AG20443 (cell line): ENCODE measurements at regions not wholly inside any gene's neighbourhood (a gene's known extent, or its start where the extent isn't known, plus 50 kb on each side); places are given as distances from the start of the nearest gene placed in this dataset.
"Not testable (repeated sequence)": the region's sequence is repeated elsewhere in the genome, so short reads cannot be mapped to it uniquely, and the experiment has no call there.

Experiments
- DNase-seq: peaks from one replicate; pipeline ENCODE4 v3.0.0; 2012; ENCODE audit warnings: low spot score, mixed read lengths

DNA sequence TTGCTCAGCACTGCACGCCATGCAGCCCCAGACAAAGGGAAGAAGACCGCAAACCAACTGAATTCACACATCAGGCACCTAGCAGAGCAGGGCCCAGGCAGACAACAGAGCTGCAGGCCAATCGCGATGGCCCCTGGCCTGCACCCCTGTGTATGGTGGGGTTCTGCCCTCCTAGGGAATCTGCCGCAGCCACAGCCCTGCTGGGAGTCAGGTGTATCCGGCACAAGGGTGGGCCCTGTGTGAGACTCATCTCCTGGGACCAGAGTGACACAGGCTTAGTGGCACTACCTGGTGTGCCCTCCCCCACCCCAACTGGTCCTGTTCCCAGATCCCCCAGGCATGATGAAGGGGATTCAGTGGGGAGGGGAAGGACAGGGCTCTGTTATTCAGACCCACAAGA is 122.8 kb downstream of the ATPSCKMT start:
- no peak for DNase-seq

DNA sequence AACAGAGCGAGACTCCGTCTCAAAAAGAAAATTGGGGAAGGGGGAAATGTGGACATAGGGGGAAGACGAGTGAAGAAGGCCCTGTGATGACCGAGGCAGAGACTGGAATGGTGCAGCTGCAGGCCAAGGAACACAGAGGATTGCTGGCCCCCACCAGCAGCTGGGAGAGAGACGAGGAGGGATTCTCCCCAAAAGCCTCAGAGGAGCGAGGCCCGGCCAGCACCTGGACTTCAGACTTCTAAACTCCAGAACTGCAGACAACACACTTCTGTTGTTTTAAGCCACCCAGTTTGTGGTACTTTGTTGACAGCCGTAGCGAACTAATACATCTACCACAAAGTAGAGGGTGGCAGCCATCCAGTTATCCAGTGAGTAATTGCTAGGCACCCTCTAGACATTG is 124.6 kb downstream of the ATPSCKMT start:
- no peak for DNase-seq

DNA sequence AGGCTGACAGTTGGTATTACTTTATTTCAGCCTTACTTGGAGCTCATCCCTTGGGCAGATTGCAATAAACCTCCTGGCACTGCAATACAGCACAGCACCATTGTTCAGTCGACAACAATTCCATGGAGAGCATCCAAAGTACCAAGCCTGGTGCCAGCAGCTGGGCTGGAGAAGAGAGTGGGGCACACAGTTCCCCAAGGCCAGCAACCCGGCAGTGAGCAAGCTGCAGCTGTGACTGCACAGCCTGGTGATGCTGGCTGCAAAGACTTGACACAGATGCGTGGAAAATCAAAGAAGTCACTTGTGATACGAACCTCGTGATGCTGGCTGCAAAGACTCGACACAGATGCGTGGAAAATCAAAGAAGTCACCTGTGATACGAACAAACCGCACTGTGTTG is 125.4 kb downstream of the ATPSCKMT start:
- DNase-seq: peak; percentile 33

DNA sequence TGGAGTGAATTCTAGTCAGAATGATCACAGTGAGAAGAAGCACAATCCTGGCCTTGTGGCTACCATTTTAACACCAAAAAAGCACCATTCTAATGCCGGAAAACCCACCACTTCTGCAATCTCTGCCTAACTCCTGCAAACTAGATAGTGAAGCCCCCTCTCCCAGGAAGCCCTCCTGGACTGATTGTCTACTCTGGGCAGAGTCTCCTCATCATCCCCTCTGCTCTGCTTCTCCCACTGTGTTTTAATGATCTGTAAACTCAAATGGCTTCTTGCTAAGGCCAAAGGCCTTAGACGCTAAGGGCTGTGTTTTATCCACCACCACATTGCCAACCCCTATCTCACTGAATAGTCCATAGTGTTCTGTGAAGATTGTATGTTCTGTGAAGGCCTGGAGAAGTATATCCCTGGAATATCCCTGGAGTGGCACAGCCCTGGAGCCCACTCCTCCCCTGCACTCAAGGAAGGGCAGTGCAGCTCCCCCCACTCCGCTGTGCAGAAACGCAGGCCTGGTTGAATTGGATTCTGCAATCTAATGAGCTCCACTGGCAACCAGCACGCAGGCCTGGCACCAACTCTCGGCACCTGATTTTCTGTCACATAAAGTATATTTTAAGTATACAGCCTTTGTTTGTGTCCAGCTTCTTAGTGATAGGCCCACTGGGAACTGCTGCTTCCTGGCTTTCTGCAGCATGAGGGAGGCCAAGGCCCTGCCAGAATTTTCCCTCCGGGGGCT is 126.3 kb downstream of the ATPSCKMT start:
- DNase-seq: no peak

DNA sequence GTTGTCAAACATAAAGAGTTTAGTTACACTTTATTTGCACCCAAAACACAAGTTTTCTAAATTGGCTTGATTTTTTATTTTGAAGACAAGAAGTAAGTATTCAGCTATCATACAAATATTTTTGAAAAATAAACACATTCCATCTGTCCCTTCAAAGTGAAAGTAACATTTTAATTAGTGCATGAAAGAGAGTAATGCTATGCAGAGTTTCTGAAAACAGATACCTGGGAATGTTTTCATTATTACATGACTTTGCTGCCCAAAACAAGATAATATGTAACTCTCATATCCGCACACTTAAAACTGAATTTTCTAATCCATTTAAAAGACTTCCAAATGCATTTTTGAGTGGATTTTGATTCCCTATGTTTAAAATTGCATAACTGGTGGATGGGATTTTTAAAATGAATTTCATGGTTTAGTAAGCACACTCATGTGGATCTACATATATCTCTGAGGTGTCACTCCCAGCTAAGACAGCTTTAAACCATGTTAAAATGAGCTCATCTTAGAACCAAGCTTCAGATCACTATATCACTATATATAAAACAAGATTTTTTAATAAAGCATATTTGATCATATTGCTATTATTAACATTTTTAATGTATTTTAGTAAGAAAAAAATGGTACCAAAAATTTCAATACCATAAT is 127.5 kb downstream of the ATPSCKMT start:
- DNase-seq: peak; percentile 3

DNA sequence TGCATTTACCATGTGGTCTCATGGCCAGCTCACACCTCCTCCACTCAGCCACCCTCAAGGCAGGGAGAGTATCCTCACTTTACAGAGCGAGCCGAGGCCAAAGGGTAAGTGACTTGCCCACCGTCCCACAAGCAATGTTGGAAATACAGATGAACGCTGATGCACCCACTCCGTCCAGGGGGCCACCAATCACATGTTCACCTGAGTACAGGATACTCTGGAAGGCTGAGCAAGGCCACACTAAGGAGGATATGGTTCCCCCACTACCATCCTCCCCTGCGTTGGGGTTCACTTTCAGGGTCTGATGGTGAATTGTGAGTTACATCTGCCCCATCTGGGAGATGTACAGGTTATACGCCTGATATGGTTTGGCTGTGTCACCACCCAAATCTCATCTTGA is 128.8 kb downstream of the ATPSCKMT start:
- DNase-seq: peak; percentile 2

DNA sequence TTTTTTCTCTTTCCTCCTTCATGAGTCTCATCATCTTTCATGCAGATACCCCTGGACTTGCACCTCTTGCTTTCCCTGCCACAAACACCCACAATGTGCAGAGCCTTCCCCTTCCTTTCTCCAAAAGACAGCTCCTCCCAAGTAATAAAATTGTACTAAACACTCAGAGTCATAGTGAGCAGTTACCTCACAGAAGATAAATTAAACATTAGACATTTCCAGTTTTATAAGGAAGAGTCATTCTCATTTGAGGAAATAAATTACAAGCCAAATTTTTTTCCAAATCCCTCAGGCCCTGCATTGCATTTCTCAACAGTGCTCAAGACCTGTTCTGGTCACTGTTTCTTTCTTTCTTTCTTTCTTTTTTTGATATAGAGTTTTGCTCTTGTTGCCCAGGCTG is 131.5 kb downstream of the ATPSCKMT start:
- DNase-seq: peak; percentile 26

DNA sequence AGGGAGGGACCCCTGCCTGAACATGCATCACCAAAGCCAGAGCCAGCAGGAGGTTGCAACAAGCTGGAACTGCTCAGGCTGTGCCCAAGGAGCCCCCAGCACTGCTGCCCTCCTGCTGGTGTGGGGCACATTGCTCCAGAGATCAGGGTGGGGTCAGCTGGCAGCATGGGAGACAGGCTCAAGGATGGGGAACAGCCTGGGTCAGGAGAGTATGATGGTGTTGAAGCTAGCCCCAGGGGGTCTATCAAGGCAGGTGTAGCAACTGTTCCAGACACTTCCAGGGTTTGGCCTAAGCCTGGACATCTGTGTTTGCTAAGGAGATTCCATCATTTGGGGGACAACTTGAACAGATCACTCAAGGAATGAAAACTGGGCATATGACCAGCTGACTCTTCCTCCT is 133.1 kb downstream of the ATPSCKMT start:
- peak; percentile 1 for DNase-seq

DNA sequence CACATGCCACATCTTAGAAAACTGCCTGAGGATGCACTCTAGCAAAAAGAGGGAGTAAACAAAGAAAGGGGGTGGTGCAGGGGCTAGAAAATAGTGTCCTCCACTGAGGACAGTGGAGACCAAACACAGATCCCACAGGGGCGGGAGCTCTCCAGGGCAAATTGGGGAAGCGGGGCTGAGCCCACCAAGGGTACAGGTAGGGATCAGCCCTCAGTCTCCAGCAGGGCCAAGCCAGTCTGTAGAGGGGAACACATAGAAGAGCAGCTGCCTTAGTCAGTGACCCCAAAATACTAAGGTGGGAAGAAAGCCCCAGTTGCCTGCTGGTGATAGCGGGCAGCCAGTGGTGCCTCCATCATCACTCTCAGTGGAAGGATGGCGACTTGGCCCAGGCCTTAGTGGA is 134.0 kb downstream of the ATPSCKMT start:
- DNase-seq: peak; percentile 2

DNA sequence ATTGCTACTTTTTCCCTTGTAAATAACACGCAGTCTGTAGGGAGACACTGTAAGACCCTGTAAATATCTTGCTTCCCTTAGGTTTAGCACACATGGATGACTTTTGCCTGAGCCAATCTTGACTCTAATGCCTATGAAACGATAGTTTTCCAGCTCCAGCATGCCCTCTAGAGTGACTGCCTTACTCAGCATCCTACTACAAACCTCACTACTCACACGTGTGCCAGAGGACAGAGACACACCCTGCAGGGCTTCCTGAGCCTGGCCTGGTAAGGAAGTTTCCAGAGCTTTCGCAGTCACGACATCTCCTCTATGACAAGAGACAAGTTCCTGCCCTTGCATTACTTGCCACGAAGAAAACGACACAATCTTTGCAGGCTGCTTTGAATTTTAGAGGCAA is 138.1 kb downstream of the ATPSCKMT start:
- peak; percentile 88 for DNase-seq

DNA sequence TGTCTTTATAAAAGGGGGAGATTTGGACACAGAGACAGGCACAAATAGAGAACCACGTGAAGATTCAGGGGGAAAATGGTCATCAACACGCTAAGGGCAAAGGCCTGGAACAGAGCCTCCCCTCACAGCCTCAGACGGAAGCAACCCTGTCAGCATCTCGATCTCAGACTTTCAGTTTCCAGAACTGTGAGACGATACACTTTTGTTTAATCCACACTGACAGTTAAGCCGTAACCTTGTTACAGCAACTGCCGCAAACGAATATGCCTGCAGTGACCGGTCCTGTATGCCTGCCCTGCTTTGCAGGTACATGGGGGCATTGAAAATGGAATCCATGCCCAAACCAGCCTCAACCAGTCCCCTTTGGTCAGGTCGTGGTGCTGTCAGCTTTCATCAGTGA is 139.5 kb downstream of the ATPSCKMT start:
- peak; percentile 3 for DNase-seq

DNA sequence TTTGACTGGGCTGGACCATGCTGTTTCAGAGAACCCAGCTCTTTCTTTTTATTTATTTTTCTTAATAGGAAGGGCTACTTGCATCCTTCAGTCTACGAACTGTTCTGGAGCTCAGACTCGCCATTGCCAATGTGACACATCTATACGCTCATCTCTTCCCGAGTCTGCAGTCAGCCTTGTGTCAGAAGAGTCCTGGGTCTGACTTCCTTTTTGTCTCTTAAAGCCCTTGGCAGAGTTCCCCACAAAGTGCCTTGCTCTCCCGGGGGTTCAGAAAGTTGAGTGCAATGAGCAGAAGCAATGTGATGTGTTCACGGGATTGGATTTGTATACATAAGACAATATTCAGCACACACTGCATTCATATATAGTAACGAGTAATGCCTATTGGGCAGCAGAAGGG is 140.4 kb downstream of the ATPSCKMT start:
- peak; percentile 5 for DNase-seq

DNA sequence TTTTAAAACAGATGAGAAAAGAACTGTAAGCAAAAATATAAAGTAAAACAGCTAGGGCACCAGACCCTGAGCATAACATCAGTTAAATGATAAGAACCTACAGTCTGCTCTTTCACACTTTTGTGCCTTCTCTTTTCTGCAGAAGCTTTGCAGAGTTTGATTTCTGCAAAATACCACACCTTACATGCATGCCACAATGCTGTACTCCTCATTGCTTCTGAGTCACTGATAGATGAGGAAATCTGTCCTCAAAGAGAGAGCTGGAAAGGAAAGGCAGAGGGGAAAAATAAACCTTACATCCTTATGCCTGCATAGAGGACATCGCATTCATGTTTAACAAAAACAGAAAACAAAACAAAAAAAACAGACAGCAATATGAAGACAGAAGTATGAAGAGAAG is 142.9 kb downstream of the ATPSCKMT start:
- peak; percentile 57 for DNase-seq

DNA sequence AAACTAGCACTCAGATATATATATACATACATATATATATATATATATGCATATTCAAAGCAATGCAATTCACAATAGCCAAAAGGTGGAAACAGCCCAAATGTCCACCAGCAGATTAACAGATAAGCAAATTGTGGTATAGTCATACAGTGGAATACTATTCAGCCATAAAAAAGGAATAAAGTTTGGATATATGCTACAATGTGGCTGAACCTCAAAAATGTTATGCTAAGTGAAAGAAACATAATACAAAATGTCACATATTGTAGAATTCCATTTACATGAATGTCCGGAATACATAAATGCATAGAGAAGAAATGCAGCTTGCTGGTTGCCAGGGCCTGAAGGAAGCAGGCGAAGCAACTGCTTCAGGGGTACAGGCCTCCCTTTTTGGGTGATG is 143.4 kb downstream of the ATPSCKMT start:
- no peak for DNase-seq

DNA sequence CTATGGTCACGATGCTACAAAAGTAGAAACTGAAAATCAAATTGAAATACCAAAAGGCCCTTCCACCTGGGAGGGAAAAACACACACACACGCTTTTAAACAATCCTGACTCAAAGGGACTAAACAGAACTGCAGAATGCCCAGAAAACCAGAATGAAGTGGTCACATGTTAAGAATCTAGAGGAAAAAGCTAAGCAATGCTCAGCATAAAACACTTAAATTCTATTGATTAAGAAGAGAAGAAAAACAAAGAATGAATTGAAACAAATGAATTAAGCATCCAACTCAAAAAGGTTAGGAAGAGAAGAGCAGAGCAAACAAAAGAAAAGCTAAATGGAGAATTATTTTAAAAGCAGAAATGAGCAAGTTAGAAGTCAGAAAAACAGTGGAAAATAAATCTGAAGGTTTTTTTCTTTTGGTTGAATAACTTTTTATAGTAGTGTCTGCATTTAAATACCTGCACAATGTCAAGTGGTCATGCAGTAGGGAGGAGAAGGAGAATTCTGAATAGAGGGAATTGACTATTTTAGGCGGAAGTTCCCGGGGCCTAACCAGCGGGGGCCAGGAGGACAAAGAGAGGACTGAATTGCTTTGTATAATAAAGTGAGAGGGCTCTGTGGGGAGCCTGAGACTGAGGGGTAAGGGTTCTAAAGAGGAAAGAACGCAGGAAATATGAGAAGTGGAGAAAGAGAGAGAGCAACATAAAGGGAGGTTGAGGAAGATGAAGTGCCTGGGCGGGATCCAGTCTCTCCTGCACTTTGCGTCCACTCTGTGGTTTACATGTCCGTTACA is 146.8 kb downstream of the ATPSCKMT start:
- no peak for DNase-seq

DNA sequence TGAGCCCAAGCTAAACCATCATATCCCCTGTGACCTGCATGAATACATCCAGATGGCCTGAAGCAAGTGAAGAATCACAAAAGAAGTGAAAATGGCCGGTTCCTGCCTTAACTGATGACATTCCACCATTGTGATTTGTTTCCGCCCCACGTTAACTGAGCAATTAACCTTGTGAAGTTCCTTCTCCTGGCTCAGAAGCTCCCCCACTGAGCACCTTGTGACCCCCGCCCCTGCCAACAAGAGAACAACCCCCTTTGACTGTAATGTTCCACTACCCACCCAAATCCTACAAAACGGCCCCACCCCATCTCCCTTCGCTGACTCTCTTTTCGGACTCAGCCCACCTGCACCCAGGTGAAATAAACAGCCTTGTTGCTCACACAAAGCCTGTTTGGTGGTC is 147.5 kb downstream of the ATPSCKMT start:
- not testable (repeated sequence) for DNase-seq

DNA sequence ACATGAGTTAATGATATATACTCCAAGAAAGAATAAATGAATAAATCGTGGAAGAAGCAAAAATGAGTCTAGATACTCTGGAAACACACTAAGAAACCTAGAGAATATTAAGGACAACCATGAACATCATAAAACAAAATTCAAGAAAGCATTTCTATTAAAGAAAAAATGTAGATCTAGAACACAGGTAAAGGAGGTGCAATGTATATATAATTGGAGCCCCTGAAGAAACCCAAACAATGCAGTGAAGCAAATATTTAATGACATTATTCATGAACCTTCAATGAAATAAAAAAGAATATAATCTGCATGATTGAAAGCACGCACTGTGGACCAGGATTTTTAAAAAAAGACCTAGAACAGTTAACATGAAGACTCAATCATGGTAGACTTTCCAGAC is 150.1 kb downstream of the ATPSCKMT start:
- no peak for DNase-seq

DNA sequence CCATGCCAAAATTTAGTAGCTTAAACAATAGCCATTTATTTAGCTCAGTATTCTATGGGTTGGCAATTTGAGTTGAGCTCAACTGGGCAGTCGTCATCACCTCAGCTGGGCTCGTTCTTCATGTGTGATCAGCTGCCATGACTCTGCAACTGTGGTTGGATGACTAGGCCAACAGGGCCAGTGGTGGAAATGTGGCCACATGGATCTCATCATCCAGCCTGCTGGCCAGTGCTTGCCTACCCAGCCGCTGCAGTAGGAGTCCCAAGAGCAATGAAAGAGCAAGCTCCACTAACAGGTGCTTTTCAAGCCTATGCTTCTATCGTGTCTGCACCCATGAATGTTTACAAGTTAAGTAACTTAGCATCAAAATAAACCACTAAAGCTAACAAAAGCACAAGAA is 158.0 kb downstream of the ATPSCKMT start:
- peak; percentile 56 for DNase-seq

DNA sequence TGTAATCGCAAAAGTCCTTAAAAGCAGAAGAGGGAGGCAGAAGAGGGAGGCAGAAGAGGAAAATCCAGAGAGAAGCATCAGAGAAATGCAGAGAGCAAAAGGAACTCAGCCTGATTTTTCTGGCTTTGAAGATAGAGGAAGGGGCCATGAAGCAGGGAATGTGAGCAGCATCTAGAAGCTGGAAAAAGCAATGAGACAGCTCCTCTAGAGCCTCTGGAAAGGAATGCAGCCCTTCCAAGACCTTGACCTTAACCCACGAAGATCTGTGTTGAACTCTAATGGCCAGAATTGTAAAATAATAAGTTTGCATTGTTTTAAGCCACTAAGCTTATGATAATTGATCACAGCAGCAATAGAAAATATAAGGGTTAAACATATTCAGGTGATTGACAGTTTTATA is 159.6 kb downstream of the ATPSCKMT start:
- no peak for DNase-seq

DNA sequence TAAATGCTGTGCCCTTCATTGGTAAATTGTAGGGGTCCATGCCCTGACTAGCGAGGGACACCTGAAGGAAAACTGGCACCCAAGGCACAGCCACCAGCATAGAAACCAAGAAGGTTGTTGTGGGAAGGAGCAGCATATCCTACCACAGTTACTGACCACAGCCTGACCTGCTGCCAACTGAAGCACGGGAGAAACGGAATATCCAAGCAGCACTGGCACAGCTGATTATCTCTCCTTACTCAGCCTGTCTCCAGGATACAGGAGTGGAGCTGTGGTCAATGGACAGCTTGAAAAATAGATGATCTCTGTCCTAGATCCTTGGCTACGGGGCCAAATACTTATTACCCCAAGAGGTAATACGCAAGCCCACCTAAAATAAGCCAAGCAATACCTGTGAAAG is 164.5 kb downstream of the ATPSCKMT start:
- no peak for DNase-seq

DNA sequence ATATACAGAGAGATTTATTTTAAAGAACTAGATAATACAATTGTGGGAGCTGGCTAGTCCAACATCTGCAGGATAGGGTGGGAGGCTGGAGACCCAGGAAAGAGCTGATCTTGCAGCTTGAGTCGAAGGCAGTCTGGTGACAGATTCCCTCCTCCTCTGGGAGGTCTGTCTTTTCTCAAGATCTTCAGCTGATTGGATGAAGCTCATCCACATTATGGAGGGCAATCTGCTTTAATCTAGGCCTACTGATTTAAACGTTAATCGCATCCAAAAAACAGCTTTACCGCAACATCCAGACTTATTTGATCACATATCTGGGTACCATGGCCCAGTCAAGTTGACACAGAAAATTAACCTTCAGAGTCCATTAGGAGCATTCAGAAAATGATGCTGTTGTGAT is 168.1 kb downstream of the ATPSCKMT start:
- no peak for DNase-seq

DNA sequence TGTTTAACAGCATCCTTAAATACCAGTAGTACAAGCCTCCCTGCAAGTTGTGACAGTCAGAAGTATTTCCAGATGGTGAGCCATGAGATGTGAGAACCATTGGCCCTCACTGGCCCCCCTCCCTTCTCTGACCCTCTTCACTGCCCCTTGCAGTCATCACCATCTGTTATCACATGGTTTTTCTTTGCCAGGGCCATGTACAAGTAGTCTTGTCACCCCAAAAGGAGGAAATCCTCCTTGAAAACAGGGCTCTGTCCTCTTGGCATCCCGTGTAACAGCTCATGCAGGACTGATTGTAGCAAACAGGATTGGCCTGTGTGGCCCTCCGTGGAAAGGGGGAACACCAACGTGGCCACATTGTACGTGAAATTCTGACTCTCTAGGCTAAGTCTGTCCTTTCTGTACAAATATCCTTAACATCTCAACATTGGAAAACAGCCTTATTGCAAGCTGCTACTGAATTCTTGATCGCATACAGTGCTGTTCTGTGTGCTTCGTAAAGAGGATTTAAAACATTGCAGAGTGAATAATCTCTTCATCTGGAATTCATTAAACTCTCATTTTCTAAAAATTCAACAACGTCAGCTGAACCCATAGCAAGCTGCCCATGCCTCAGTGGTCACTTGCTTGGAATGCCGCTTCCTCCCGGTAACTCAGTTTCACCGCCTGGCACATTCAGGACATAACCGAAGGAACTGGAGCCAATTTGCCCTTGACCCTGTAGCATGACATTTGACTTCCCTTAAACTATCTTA is 171.7 kb downstream of the ATPSCKMT start:
- DNase-seq: peak; percentile 87
